HEK293 (cell line): ENCODE measurements at regions not wholly inside any gene's neighbourhood (a gene's known extent, or its start where the extent isn't known, plus 50 kb on each side); places are given as distances from the start of the nearest gene placed in this dataset.

Source experiments
- CTCF ChIA-PET: fragments of 350-600 bp; formaldehyde crosslinking; extraction: SDS; loops from one replicate; lab custom pipeline; 2021; ENCODE audit warnings: antibody characterized with exemption; lab: Yijun Ruan, JAX
- POLR2A ChIA-PET: fragments of 300-600 bp; formaldehyde crosslinking; extraction: SDS; loops from one replicate; lab custom pipeline; 2020; ENCODE audit warnings: antibody characterized with exemption, inconsistent platforms; lab: Yijun Ruan, JAX
- H3K27ac ChIP-seq: fragments of 200-500 bp; sonication (Bioruptor generic); 2 replicates; pipeline ENCODE4 v1.5.1; 2014; ENCODE audit warnings: low read depth, low read length, control low read depth, inconsistent platforms; ENCODE audit errors: extremely low read depth
- H3K36me3 ChIP-seq, 2 experiments: fragments of 200-500 bp in 1 of 2; sonication (Bioruptor generic) in 1 of 2; 1 replicate in 1 of 2; 2 replicates in 1 of 2; pipeline ENCODE4 v1.5.1; 2014 to 2017; ENCODE audit warnings: inconsistent platforms in 2 of 2, low read length in 2 of 2; ENCODE audit not compliant: control insufficient read depth in 2 of 2, insufficient read depth in 1 of 2
- H3K4me1 ChIP-seq: fragments of 200-500 bp; sonication (Bioruptor generic); 2 replicates; pipeline ENCODE4 v1.5.1; 2014; ENCODE audit warnings: mild to moderate bottlenecking, low read length, inconsistent platforms; ENCODE audit not compliant: control insufficient read depth, insufficient read depth
- H3K4me3 ChIP-seq: 2 replicates; pipeline ENCODE4 v1.5.1; 2011; ENCODE audit warnings: low read depth, mild to moderate bottlenecking, control low read depth, low read length, moderate library complexity
- H3K9me3 ChIP-seq: fragments of 200-500 bp; sonication (Bioruptor generic); 2 replicates; pipeline ENCODE4 v1.5.1; 2014; ENCODE audit warnings: low read depth, low read length, inconsistent platforms; ENCODE audit not compliant: control insufficient read depth, insufficient read depth
- BCL11A ChIP-seq: fragments of 450-650 bp; formaldehyde crosslinking; IDR thresholded peaks from 2 replicates; pipeline ENCODE4 v1.5.1; 2016; ENCODE audit warnings: low read depth, missing biosample characterization, missing genetic modification characterization
- GLIS2 ChIP-seq: fragments of 450-650 bp; formaldehyde crosslinking; IDR thresholded peaks from 2 replicates; pipeline ENCODE4 v1.5.1; 2016; ENCODE audit warnings: missing biosample characterization, missing genetic modification characterization
- MEIS1 ChIP-seq: sonication (generic); formaldehyde crosslinking; IDR thresholded peaks from 2 replicates; pipeline ENCODE4 v1.8.1; 2022; ENCODE audit warnings: missing genetic modification reagents, mild to moderate bottlenecking, borderline replicate concordance
- OVOL3 ChIP-seq: fragments of 450-650 bp; formaldehyde crosslinking; IDR thresholded peaks from 2 replicates; pipeline ENCODE4 v1.5.1; 2016; ENCODE audit warnings: missing biosample characterization, missing genetic modification characterization
- SP7 ChIP-seq: fragments of 450-650 bp; formaldehyde crosslinking; IDR thresholded peaks from 2 replicates; pipeline ENCODE4 v1.5.1; 2016; ENCODE audit warnings: missing biosample characterization, missing genetic modification characterization
- ZBTB7A ChIP-seq: fragments of 450-650 bp; formaldehyde crosslinking; IDR thresholded peaks from 2 replicates; pipeline ENCODE4 v1.5.1; 2016; ENCODE audit warnings: low read depth, missing biosample characterization, missing genetic modification characterization
- ZFP3 ChIP-seq: fragments of 450-650 bp; formaldehyde crosslinking; IDR thresholded peaks from 2 replicates; pipeline ENCODE4 v1.5.1; 2016; ENCODE audit warnings: low read depth, missing biosample characterization, missing genetic modification characterization
- ZNF133 ChIP-seq: fragments of 450-650 bp; formaldehyde crosslinking; IDR thresholded peaks from 2 replicates; pipeline ENCODE4 v1.5.1; 2016; ENCODE audit warnings: missing biosample characterization, missing genetic modification characterization
- ZNF223 ChIP-seq: fragments of 450-650 bp; formaldehyde crosslinking; IDR thresholded peaks from 2 replicates; pipeline ENCODE4 v1.5.1; 2016; ENCODE audit warnings: missing biosample characterization, missing genetic modification characterization
- ZNF341 ChIP-seq: fragments of 450-650 bp; formaldehyde crosslinking; IDR thresholded peaks from 2 replicates; pipeline ENCODE4; 2016; ENCODE audit warnings: low read depth, missing biosample characterization, missing genetic modification characterization
- ZNF350 ChIP-seq: fragments of 450-650 bp; formaldehyde crosslinking; IDR thresholded peaks from 2 replicates; pipeline ENCODE4 v1.5.0; 2017; ENCODE audit warnings: missing biosample characterization, mild to moderate bottlenecking, missing genetic modification characterization
- ZNF391 ChIP-seq: fragments of 450-650 bp; formaldehyde crosslinking; IDR thresholded peaks from 2 replicates; pipeline ENCODE4 v1.5.1; 2016; ENCODE audit warnings: low read depth, missing biosample characterization, missing genetic modification characterization, borderline replicate concordance
- ZNF404 ChIP-seq: fragments of 450-650 bp; formaldehyde crosslinking; IDR thresholded peaks from 2 replicates; pipeline ENCODE4 v1.5.1; 2017; ENCODE audit warnings: missing biosample characterization, missing genetic modification characterization
- ZNF510 ChIP-seq: fragments of 450-650 bp; formaldehyde crosslinking; IDR thresholded peaks from 2 replicates; pipeline ENCODE4 v1.5.1; 2018; ENCODE audit warnings: mild to moderate bottlenecking, missing genetic modification characterization, missing biosample characterization; ENCODE audit not compliant: insufficient replicate concordance
- ZNF514 ChIP-seq: fragments of 450-650 bp; formaldehyde crosslinking; IDR thresholded peaks from 2 replicates; pipeline ENCODE4 v1.5.1; 2016; ENCODE audit warnings: missing biosample characterization, missing genetic modification characterization
- ZNF660 ChIP-seq: fragments of 450-650 bp; IDR thresholded peaks from 2 replicates; pipeline ENCODE4 v1.5.1; 2018; ENCODE audit warnings: missing biosample characterization, mild to moderate bottlenecking, missing genetic modification characterization
- ZNF76 ChIP-seq: fragments of 450-650 bp; formaldehyde crosslinking; IDR thresholded peaks from 2 replicates; pipeline ENCODE4; 2016; ENCODE audit warnings: low read depth, missing biosample characterization, missing genetic modification characterization, borderline replicate concordance
- ZNF776 ChIP-seq: fragments of 450-650 bp; formaldehyde crosslinking; IDR thresholded peaks from 2 replicates; pipeline ENCODE4 v1.5.0; 2017; ENCODE audit warnings: missing biosample characterization, missing genetic modification characterization, borderline replicate concordance
- ZXDB ChIP-seq: fragments of 450-650 bp; formaldehyde crosslinking; IDR thresholded peaks from 2 replicates; pipeline ENCODE4 v1.5.1; 2016; ENCODE audit warnings: missing biosample characterization, missing genetic modification characterization
- TF ChIP-seq, protein P1 (sequence below): fragments of 450-650 bp; formaldehyde crosslinking; IDR thresholded peaks from 2 replicates; pipeline ENCODE4 v1.5.1; 2017; ENCODE audit warnings: missing biosample characterization, missing genetic modification characterization
- TF ChIP-seq, protein P2 (sequence below): fragments of 450-650 bp; formaldehyde crosslinking; IDR thresholded peaks from 2 replicates; pipeline ENCODE4 v1.5.1; 2016; ENCODE audit warnings: missing biosample characterization, missing genetic modification characterization
- TF ChIP-seq, protein P3 (sequence below): fragments of 450-650 bp; formaldehyde crosslinking; IDR thresholded peaks from 2 replicates; pipeline ENCODE4 v1.5.1; 2016; ENCODE audit warnings: missing biosample characterization, missing genetic modification characterization, borderline replicate concordance
- TF ChIP-seq, protein P4 (sequence below): fragments of 450-650 bp; formaldehyde crosslinking; IDR thresholded peaks from 2 replicates; pipeline ENCODE4 v1.5.1; 2017; ENCODE audit warnings: missing biosample characterization, mild to moderate bottlenecking, missing genetic modification characterization, moderate library complexity
- TF ChIP-seq, protein P5 (sequence below): fragments of 450-650 bp; formaldehyde crosslinking; IDR thresholded peaks from 2 replicates; pipeline ENCODE4 v1.5.1; 2016; ENCODE audit warnings: missing biosample characterization, missing genetic modification characterization, low read depth

DNA sequence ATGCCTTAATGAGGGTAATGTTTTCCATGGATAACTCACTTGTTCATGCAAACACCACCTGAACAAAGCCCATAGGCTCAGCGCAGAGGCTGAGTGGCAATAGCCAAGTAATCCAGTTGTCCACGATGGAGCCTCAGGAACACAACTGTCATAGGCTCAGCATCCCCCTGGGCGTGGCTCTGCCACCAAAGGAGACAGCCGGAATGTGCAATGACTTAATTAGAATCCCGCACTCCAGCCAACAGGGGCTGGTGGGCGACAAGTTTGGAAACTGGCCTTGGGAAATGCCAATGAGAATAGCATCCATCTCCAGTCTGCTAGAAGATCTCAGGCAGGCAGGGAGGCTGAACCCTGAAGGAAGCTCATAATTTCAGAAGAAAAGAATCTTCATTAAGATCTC is 411.7 kb upstream of the NRP1 start:
- TF ChIP-seq, protein P1, sequence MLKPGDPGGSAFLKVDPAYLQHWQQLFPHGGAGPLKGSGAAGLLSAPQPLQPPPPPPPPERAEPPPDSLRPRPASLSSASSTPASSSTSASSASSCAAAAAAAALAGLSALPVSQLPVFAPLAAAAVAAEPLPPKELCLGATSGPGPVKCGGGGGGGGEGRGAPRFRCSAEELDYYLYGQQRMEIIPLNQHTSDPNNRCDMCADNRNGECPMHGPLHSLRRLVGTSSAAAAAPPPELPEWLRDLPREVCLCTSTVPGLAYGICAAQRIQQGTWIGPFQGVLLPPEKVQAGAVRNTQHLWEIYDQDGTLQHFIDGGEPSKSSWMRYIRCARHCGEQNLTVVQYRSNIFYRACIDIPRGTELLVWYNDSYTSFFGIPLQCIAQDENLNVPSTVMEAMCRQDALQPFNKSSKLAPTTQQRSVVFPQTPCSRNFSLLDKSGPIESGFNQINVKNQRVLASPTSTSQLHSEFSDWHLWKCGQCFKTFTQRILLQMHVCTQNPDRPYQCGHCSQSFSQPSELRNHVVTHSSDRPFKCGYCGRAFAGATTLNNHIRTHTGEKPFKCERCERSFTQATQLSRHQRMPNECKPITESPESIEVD (tag by site-specific recombination): no peak
- TF ChIP-seq ZNF350 (tag by site-specific recombination) (no peak), ZNF341 (tag by site-specific recombination) (no peak), ZNF404 (tag by site-specific recombination) (no peak), OVOL3 (tag by site-specific recombination) (no peak), ZNF510 (tag by site-specific recombination) (no peak), ZFP3 (tag by site-specific recombination) (no peak), SP7 (tag by site-specific recombination) (no peak), ZNF514 (tag by site-specific recombination) (no peak), ZNF133 (no peak), ZNF776 (tag by site-specific recombination) (no peak)
- TF ChIP-seq, protein P2, sequence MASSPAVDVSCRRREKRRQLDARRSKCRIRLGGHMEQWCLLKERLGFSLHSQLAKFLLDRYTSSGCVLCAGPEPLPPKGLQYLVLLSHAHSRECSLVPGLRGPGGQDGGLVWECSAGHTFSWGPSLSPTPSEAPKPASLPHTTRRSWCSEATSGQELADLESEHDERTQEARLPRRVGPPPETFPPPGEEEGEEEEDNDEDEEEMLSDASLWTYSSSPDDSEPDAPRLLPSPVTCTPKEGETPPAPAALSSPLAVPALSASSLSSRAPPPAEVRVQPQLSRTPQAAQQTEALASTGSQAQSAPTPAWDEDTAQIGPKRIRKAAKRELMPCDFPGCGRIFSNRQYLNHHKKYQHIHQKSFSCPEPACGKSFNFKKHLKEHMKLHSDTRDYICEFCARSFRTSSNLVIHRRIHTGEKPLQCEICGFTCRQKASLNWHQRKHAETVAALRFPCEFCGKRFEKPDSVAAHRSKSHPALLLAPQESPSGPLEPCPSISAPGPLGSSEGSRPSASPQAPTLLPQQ (tag by site-specific recombination): no peak
- TF ChIP-seq, protein P3, sequence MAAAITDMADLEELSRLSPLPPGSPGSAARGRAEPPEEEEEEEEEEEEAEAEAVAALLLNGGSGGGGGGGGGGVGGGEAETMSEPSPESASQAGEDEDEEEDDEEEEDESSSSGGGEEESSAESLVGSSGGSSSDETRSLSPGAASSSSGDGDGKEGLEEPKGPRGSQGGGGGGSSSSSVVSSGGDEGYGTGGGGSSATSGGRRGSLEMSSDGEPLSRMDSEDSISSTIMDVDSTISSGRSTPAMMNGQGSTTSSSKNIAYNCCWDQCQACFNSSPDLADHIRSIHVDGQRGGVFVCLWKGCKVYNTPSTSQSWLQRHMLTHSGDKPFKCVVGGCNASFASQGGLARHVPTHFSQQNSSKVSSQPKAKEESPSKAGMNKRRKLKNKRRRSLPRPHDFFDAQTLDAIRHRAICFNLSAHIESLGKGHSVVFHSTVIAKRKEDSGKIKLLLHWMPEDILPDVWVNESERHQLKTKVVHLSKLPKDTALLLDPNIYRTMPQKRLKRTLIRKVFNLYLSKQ: no peak
- TF ChIP-seq, protein P4, sequence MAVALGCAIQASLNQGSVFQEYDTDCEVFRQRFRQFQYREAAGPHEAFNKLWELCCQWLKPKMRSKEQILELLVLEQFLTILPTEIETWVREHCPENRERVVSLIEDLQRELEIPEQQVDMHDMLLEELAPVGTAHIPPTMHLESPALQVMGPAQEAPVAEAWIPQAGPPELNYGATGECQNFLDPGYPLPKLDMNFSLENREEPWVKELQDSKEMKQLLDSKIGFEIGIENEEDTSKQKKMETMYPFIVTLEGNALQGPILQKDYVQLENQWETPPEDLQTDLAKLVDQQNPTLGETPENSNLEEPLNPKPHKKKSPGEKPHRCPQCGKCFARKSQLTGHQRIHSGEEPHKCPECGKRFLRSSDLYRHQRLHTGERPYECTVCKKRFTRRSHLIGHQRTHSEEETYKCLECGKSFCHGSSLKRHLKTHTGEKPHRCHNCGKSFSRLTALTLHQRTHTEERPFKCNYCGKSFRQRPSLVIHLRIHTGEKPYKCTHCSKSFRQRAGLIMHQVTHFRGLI (tag by site-specific recombination): no peak
- POLR2A ChIA-PET: no interaction called here
- Histone ChIP-seq H3K9me3 (no peaks in the 10 kb centered on the region), H3K4me1 (peaks cover 8% of the 10 kb centered on the region), H3K36me3 (no peaks in the 10 kb centered on the region), H3K4me3 (no peak overlapping the region), H3K27ac (no peak overlapping the region)
- CTCF ChIA-PET: interaction anchor here (0.6 kb wide), 1 partner anchor 630 kb away, joined by 3 read pairs; no protein-coding TSS in a partner anchor

DNA sequence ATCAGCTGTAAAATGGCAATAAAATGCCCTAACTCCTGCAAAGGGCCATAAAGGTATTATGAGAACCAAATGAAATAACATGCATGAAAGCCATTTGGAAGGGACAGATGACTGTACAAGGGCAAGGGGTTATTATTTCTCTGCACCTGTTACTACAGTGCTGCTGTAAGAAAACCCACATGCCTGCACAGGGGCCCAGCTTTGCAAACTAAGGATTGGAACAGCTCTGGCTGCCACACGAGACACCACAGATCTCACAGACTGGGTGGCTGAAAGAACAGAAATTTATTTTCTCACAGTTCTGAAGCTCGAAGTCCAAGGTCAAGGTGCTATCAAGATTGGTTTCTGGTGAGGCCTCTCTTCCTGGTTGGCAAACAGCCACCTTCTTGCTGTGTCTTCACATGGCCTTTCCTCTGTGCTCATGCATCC is 409.0 kb upstream of the NRP1 start:
- Histone ChIP-seq H3K4me3 (no peak overlapping the region), H3K36me3 (no peaks in the 10 kb centered on the region), H3K4me1 (peaks cover 3% of the 10 kb centered on the region; the same call in 1 of the 2 replicates), H3K9me3 (no peaks in the 10 kb centered on the region), H3K27ac (no peak overlapping the region)
- ChIA-PET CTCF (no interaction called here), POLR2A (no interaction called here)
- TF ChIP-seq ZNF76 (tag by site-specific recombination): no peak
- no peak for TF ChIP-seq MEIS1 (CRISPR knock-in tag)
- no peak for TF ChIP-seq GLIS2 (tag by site-specific recombination)
- TF ChIP-seq ZNF660 (tag by site-specific recombination): no peak
- no peak for TF ChIP-seq ZBTB7A (tag by site-specific recombination)
- no peak for TF ChIP-seq BCL11A
- TF ChIP-seq, protein P5, sequence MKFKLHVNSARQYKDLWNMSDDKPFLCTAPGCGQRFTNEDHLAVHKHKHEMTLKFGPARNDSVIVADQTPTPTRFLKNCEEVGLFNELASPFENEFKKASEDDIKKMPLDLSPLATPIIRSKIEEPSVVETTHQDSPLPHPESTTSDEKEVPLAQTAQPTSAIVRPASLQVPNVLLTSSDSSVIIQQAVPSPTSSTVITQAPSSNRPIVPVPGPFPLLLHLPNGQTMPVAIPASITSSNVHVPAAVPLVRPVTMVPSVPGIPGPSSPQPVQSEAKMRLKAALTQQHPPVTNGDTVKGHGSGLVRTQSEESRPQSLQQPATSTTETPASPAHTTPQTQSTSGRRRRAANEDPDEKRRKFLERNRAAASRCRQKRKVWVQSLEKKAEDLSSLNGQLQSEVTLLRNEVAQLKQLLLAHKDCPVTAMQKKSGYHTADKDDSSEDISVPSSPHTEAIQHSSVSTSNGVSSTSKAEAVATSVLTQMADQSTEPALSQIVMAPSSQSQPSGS (tag by site-specific recombination): no peak
- no peak for TF ChIP-seq ZXDB
- TF ChIP-seq ZNF223 (tag by site-specific recombination): no peak
- no peak for TF ChIP-seq ZNF391 (tag by site-specific recombination)
